HG02884 (cell line): ENCODE measurements at regions not wholly inside any gene's neighbourhood (a gene's known extent, or its start where the extent isn't known, plus 50 kb on each side); places are given as distances from the start of the nearest gene placed in this dataset.

Experiments
- ATAC-seq: cut with Tn5 transposase; IDR thresholded peaks from one replicate; pipeline ENCODE4 v1.9.1; 2021; ENCODE audit warnings: mild to moderate bottlenecking, moderate library complexity; ENCODE audit not compliant: unreplicated experiment

- ATAC-seq, result no peak
Measured at GRCh38 chr2:18154812-18155211, 276.3 kb downstream of the KCNS3 start.

DNA sequence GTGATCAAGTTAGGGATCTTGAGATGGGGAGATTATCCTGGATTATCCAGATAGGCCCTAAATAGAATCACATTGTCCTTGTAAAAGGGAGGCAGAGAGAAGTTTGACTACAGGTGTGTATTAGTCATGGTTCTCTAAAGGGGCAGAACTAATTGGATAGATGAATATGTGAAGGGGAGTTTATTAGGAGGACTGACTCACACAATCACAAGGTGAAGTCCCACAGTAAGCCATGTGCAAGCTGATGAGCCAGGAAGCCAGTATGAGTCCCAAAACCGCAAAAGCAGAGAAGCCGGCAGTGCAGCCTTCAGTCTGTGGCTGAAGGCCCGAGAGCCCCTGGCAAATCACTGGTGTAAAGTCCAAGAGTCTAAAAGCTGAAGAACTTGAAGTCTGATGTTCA is 275.8 kb downstream of the KCNS3 start:
- ATAC-seq, result no peak

DNA sequence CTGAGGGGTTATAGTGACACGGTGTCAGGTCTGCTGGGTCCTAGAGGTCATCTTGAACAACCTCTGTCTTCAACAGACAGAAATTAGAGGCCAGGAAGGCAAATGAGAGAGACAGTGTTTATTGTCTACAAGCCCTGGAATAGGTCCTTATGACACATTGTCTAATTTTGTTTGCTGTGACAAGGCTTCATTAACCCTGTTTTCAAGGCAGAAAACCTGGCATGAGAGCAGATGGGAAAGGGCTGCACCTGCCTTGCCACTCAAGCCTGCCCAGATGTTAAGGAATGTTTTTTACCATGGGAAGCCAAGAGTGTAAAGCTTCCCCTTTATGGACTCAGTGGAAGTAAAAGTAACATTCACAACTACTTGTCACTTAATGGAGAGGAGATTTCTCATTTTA is 275.3 kb downstream of the KCNS3 start:
- no peak for ATAC-seq

DNA sequence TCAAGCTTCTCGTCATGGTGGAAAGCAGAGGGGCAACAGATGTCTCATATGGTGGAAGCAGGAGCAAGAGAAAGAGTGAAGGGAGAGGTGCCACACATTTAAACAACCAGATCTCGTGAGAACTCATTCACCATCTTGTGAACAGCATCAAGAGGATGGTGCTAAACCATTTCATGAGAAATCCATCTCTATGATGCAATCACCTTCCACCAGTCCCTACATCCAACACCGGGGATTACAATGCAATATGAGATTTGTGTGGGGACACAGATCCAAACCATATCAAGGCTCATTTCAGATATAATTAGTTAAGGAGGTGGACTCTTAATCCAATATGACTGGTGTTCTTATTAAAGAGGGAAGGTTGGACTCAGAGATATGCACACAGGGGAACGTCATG is 272.8 kb downstream of the KCNS3 start:
- no peak for ATAC-seq

- peak; percentile 84 for ATAC-seq
Measured at GRCh38 chr2:18149660-18150246, 271.3 kb downstream of the KCNS3 start.

DNA sequence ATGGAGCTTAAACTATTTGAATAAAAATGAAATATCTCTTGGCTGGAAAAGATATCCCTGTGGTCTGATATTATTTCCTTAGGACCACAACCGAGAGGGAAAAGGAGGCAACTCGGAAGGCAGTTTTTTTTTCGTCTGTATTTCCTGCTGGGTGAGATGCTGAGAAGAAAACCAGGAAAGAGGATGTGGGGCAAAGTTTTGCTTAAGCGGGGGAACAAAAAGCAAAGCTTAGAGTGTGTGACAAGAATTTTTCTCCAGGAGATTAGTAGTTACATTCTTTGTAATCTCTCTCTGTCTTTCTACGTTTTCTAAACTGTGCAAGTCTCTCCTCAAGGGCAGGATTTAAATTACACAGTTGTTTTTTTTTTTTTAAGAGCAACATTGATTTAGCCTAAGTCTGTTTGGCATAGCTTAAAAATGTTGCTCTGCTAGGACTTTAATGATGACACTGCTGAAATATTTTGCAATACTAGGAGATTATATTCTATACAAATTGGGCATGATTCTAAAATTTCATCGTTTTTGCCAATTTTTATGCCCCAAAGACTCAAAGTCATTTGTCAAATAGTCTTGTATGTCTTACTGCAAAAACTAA is 258.5 kb downstream of the KCNS3 start:
- ATAC-seq, result no peak

GRCh38 chr2:18133310-18133709 is 254.8 kb downstream of the KCNS3 start:
- ATAC-seq, result no peak

DNA sequence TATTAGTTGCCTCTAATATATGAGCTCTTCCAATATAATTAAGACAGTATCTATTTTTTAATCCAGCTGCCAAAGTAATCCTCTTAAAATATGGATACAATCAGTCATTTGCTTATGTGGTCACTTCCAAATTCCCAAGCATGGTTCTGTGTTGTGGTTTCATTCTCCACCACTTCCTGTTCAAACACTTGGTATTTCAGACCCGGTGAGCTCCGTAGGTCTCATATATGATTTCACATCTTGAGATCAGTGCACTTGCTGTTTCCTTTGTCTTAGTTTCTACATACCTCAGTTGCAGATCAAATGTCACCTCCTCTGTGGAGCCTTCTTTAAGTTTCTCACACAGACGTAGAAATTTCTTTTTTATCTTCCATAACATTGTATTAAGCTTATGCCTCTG is 254.2 kb downstream of the KCNS3 start:
- no peak for ATAC-seq

GRCh38 chr2:18131761-18132160 is 253.3 kb downstream of the KCNS3 start:
- ATAC-seq, result no peak

GRCh38 chr2:18129348-18129747 is 250.9 kb downstream of the KCNS3 start:
- no peak for ATAC-seq

DNA sequence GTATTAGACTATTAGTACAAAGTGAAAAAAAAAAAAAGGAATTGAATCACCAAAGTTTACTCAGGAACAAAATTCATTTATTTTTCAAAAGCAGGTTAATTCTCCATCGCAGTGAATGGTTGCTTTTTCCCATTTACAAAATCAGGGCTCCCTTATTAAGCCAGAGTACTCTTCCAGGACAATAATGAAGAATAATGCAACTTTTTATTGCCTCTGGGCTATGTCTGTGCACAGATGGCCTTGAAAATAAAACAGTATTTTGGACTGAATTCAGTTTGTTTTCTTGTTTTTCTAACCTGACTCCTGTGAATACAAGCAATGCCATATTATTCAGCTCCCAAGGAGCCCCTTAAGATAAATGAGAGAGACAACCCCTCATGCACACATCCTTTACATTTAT is 246.8 kb downstream of the KCNS3 start:
- no peak for ATAC-seq

- no peak for ATAC-seq
Measured at GRCh38 chr2:18124116-18124835, 245.8 kb downstream of the KCNS3 start.

GRCh38 chr2:18123577-18123976 is 245.1 kb downstream of the KCNS3 start:
- no peak for ATAC-seq

DNA sequence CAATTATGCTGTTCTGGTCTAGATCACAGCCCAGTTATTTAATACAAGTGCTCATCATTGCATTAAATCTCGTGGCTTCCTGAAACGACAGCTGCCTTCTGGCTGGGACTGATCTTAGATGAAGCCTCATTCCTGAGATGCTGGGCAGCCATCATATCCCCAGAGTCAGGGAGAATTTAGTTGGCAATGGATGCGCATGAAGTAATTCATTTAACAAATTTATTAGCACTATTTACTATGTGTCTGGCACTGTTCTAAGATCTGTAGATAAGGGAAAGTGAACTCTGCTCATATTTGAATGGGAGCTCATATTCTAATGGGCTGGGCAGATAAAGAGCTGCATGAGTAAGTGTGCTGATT is 244.7 kb downstream of the KCNS3 start:
- ATAC-seq, result no peak

- ATAC-seq, result no peak
Measured at GRCh38 chr2:18122544-18123210, 244.2 kb downstream of the KCNS3 start.

DNA sequence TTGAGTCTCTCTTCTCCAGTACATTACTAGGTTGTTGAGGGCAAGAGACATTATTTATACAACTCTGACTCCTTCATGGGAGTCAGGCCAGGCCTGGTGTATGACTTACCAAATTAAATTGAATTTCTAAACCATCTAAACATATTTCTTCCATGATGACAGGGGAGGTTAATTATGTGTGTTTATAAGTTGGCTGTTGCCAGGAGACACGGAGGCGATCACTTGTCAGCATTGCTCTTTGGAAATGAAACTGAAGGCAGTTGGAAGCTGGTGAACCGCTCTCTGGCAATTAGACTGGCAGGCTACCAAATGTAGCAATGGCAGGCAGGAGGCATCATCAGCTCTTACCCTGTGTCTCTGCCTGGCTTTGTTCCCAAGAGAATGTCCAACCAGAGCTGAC is 241.4 kb downstream of the KCNS3 start:
- no peak for ATAC-seq

GRCh38 chr2:18118703-18119102 is 240.2 kb downstream of the KCNS3 start:
- ATAC-seq, result no peak

- ATAC-seq, result peak; percentile 95
Measured at GRCh38 chr2:18117592-18117991, 239.1 kb downstream of the KCNS3 start.

DNA sequence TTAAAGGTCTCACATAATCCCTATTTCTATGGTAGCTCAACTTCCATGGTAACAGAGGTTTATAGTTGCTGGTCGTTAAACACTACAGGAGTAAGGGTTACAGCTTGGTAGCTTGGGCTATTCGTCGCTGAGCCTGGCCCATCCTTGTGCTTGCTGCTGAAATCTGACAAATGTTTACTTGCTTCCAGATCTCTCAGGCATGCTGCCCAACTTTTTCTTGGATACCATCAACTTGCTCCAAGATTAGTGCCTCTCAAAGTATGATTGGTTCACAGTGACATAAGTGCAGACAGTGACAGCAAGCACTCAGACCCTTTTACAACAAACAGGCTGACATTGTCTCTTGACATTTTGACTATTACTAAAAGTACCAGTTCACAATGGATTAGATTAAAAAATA is 231.8 kb downstream of the KCNS3 start:
- no peak for ATAC-seq

DNA sequence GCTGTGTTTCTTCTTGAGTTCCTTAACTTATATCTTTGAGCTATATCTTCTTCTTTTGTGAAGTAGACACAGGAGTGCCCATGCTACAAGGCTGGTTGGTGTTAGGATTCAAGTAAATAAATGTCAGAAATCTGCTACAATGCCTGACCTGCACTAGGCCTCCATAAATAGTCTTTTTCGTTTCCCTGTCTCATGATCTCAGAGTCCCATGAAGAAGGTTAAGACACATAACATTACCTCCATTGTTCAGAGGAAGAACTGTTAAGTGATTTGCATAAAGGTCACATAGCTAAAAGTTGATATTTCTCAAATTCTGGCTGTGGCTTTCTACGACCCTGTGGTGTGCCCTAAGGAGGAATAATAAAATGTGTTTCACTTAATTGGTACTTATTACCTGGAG is 228.4 kb downstream of the KCNS3 start:
- ATAC-seq, result no peak

DNA sequence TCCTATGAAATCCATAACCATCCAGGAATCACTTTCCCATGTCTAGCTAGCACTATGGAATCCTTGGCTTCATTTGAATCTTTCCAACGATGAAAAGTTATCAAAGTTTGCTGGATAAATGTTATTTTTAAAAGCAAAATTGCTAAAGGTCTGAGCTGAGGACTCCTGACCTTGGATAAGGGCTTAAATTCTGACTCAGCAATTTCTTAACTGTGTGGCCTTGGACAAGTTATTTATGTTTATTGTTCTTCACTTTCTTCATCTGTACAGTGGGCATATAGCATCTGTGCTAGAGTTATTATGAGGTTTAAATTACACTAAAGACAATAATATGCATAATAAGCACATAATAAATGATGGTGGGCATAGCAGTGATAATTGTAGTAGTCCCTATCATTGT is 227.5 kb downstream of the KCNS3 start:
- no peak for ATAC-seq

DNA sequence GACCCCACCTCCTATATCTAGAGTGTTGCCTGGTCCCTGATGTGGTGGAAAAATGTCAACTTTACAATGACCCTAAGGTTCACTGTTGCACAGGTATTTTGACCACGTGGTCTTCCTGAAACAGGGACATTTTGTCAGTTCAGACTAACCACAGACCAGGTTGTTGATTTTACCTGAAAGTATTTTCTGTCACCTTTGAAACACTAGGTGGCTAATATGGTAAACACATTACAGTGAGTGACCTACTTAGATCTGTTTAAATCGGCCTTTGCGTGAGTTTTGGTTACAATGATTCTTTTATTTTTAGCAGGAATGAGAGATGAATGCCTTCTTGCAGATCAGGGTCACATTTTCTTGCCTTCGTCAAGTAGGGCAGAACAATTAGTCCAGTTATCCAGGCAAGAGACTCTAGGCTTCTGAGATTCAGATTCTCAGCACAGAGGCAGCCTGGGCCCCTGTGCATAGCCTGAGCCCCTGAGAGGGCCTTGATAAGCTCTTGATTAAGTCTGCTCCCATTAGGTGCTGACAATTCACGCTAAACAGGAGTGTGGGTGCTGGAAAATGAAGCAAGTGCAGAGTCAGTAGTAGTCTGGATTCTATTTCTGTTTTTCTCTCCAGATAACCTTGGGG is 226.2 kb downstream of the KCNS3 start:
- ATAC-seq, result no peak
